NCI-H146 (cell line): ENCODE measurements at regions not wholly inside any gene's neighbourhood (a gene's known extent, or its start where the extent isn't known, plus 50 kb on each side); places are given as distances from the start of the nearest gene placed in this dataset.
A peak's percentile ranks its signal among the peaks of the same experiment; 100 is the strongest.

Experiments
- DNase-seq: peaks from one replicate; lab custom pipeline; 2025; lab: John Stamatoyannopoulos, UW

GRCh38 chr20:58017231-58017969 is 211.1 kb downstream of the ANKRD60 start:
- peak; percentile 89 for DNase-seq

GRCh38 chr20:58016779-58017178 is 211.7 kb downstream of the ANKRD60 start:
- no peak for DNase-seq

- DNase-seq: no peak
Measured at GRCh38 chr20:58014628-58015315, 213.7 kb downstream of the ANKRD60 start.

- peak; percentile 62 for DNase-seq
Measured at GRCh38 chr20:58012731-58013510, 215.5 kb downstream of the ANKRD60 start.

GRCh38 chr20:58011947-58012610 is 216.4 kb downstream of the ANKRD60 start:
- DNase-seq: no peak

- DNase-seq: no peak
Measured at GRCh38 chr20:58011106-58011946, 217.1 kb downstream of the ANKRD60 start.

GRCh38 chr20:58010666-58011065 is 217.8 kb downstream of the ANKRD60 start:
- no peak for DNase-seq

GRCh38 chr20:58010186-58010585 is 218.3 kb downstream of the ANKRD60 start:
- DNase-seq: no peak

GRCh38 chr20:58008866-58009265 is 219.6 kb downstream of the ANKRD60 start:
- no peak for DNase-seq

- no peak for DNase-seq
Measured at GRCh38 chr20:58008413-58008812, 220.0 kb downstream of the ANKRD60 start.

GRCh38 chr20:58007947-58008346 is 220.5 kb downstream of the ANKRD60 start:
- DNase-seq: no peak

GRCh38 chr20:58006346-58007316 is 221.8 kb downstream of the ANKRD60 start:
- no peak for DNase-seq

GRCh38 chr20:58005581-58006345 is 222.7 kb downstream of the ANKRD60 start:
- peak; percentile 55 for DNase-seq

GRCh38 chr20:58004900-58005299 is 223.6 kb downstream of the ANKRD60 start:
- DNase-seq: no peak

GRCh38 chr20:58004146-58004545 is 224.3 kb downstream of the ANKRD60 start:
- no peak for DNase-seq

GRCh38 chr20:58003525-58003924 is 224.9 kb downstream of the ANKRD60 start:
- DNase-seq: peak; percentile 17

GRCh38 chr20:58002901-58003300 is 225.6 kb downstream of the ANKRD60 start:
- DNase-seq: no peak

GRCh38 chr20:58001946-58002345 is 226.5 kb downstream of the ANKRD60 start:
- DNase-seq: no peak

GRCh38 chr20:58001381-58001780 is 227.1 kb downstream of the ANKRD60 start:
- no peak for DNase-seq
